GM12874 (cell line): ENCODE measurements at regions not wholly inside any gene's neighbourhood (a gene's known extent, or its start where the extent isn't known, plus 50 kb on each side); places are given as distances from the start of the nearest gene placed in this dataset.

ENCODE experiments used
- TF ChIP-seq, protein P1 (sequence below): IDR thresholded peaks from 2 replicates; pipeline ENCODE4 v1.5.1; 2011; ENCODE audit warnings: low read depth, mild to moderate bottlenecking, control low read depth, low read length, moderate library complexity; ENCODE audit not compliant: insufficient read depth

DNA sequence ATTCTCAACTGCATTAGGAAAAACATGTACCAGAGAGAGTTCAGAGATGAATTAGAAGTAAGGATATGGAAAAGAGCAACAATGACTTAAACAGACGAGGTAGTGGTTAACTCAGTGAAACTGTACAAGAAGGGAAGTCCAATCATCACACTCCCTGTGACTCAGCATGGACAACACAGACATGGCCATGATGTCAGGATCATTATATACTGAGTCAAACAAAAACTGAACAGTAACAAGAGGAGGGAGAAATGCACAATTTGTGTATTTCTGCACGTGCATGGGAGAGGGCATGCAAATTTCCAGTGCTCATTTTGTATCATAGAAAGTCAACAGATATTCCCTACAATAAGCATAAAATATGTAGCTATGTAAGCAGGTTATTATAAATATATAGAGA lies 1037.8 kb downstream of the BCL11B start:
- TF ChIP-seq, protein P1, sequence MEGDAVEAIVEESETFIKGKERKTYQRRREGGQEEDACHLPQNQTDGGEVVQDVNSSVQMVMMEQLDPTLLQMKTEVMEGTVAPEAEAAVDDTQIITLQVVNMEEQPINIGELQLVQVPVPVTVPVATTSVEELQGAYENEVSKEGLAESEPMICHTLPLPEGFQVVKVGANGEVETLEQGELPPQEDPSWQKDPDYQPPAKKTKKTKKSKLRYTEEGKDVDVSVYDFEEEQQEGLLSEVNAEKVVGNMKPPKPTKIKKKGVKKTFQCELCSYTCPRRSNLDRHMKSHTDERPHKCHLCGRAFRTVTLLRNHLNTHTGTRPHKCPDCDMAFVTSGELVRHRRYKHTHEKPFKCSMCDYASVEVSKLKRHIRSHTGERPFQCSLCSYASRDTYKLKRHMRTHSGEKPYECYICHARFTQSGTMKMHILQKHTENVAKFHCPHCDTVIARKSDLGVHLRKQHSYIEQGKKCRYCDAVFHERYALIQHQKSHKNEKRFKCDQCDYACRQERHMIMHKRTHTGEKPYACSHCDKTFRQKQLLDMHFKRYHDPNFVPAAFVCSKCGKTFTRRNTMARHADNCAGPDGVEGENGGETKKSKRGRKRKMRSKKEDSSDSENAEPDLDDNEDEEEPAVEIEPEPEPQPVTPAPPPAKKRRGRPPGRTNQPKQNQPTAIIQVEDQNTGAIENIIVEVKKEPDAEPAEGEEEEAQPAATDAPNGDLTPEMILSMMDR = no peak

DNA sequence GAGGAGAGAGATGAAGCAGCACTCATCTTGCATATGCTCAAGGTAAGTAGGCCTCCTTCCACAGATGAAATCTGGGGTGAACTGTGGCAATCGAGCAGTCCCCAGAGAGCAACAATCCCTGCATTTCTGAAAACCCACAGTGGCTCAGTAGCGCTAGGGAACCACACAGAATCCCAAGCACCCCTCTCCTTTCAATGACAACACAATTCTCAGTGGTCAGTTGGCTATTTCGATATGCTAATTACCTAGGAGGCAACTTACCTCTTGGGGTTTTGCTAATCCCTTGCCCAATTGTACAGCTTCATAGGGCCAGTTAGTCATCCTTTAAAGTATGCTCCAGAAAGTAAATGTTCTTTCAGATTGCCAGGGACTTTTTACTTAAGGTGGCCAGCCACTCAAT lies 1035.7 kb downstream of the BCL11B start:
- TF ChIP-seq, protein P1 = no peak

DNA sequence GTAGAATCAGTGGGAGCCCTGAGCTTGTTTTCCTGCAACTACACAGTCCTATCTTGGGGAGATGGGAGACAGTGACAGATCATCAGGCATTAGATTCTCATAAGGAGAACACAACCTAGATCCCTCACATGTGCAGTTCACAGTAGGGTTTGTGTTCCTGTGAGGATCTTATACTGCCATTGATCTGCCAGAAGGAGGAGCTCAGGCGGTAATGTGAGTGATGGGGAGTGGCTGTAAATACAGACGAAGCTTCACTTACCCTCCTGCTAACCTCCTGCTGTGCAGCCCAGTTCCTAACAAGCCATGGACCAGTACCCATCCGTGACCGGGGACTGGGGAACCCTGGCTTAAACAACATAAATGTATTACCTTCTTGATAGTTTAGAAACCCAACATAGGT lies 1034.1 kb downstream of the BCL11B start:
- TF ChIP-seq, protein P1 = no peak

DNA sequence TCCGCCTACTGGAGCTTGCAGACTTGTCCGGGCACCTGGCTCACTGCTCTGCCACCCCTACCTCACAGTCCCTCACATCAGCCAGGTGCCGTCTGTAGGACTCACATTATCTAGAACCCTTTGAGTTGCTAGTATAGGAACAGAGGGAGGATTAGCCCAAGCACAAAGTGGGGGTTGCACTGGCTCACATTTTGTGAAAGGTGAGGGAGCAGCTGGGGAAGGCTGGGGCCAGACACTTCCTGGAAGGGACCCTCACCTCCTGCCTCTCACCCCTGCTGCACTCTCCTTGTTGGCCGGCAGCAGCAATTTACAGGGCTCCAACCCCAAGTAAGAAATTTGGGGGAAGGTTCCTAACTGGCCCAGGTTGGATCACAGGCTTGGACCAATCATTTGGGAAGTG lies 1031.6 kb downstream of the BCL11B start:
- TF ChIP-seq, protein P1 = no peak

DNA sequence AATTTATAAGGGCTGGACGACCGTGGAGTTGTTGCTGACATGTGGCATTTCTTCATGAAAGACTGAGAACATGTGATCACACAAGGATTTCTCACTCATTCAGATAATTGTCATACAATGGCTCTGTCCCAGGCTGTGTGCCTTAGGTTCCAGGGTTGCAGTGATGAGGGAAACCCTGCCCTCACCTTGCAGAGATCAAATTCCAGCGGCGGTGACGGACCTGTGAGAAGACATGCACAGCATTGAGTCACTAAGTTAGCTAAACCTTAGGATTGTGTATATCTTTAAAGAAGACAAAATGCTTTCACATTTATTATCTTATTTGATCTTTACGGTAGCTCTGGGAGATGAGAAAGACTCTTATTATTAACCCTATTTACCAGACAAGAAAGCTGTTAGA lies 1029.1 kb downstream of the BCL11B start:
- TF ChIP-seq, protein P1 = no peak

DNA sequence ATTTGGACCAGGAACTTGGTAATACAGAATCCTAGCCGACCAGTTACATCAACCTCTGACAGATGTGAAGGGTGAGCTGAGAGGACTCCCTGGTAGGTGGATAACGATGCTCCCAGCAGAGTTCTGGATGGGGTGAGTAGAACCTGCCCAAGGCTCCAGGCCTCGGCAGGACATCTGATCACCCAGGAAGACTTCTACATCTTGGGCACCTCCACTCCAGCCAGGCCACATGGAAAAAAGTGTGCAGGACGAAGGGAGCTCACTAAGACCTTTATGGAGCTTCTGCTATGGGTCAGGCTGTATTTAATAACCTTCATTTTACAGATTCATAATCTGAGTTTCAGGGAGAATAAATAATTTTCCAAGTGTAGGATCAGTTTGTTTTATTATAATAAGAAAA lies 1028.7 kb downstream of the BCL11B start:
- TF ChIP-seq, protein P1 = no peak

DNA sequence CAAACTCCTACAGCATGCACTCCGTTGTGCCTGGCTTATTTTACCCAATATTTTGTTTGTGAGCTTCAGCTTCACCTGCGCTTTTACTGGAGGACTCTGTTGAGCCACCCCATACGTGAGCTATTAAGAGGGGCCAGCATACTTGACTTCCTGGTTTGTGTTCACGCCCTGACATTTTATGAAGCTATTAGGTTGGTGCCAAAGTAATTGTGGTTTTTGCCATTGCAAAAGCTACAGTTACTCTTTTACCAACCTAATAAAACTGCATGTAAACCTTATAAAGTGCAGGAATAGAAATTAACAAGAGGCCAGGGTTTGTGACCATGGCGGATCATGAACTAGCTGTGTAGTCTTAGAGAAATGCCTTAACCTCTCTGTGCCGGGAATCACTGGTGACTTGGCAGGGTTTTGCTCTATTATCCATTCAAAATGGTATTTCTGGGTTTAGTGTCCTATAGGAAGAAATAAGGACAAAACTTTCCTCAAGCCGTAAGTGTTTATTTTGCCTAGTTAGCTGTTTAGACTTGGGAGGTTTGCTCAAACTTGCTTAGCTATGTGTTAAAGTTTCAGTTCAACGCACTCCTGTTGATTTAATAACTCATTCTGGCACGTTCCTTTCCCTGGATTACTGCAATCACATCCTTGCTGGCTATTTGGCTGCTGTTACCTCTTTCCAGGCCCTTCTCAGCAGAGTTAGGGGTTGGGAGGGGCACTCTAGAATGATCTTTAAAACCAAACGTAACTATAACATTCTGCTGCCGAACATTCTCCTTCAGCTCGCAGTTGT lies 1027.6 kb downstream of the BCL11B start:
- TF ChIP-seq, protein P1 = no peak
